ENCODE measurements at regions not wholly inside any gene's neighbourhood (a gene's known extent, or its start where the extent isn't known, plus 50 kb on each side); places are given as distances from the start of the nearest gene placed in this dataset.

DNA sequence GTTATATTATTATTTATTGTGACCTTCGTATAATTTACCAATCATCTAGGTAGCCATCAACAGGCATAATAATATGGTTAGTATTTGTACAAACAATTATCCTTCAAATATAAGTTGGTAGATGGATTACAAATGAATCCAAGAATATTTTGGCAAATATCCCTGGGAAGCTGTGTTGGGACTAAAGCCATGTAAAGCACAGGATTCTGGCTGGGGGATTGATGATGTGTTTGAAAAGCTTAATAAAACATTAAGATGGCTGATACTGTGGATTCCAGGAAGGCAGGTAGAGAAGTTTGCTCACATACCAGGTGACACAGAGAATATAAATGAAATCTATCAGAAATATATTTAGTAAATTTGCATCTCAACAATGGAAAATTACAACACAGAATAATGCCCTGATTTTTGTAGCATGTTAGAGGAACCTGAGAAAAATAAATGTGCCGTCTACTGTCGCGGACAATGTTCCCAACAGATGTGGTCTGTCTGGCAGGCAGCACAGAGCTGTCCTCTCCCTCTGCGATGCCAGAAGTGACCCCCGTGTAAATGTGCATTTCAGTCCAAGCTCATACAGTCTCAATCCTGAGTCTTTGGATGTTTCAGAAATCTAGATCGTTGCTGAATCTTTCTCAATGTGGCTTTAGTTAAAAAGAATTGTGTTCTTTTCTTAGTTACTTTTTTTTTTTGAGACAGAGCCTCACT, 125.0 kb downstream of the TEX36 start:
- TF ChIP-seq POLR2A (IDR thresholded peaks at IDR 0.05; ENCODE audit: borderline replicate concordance, extremely low read depth, insufficient read depth, insufficient read length) (no peak), CTCF (IDR thresholded peaks at IDR 0.05 in 2 of 3, conservative IDR thresholded peaks at IDR 0.05 in 1 of 3; ENCODE audit: borderline replicate concordance in 1 of 3, insufficient read depth in 1 of 3, low read depth in 2 of 3, low read length in 2 of 3) (no peak)

All from HCT116 (cell line).